ENCODE measurements at regions not wholly inside any gene's neighbourhood (a gene's known extent, or its start where the extent isn't known, plus 50 kb on each side); places are given as distances from the start of the nearest gene placed in this dataset.
A peak's percentile ranks its signal among the peaks of the same experiment; 100 is the strongest.

- Mint-ChIP-seq H3K4me1 (peaks cover 17% of the 10 kb centered on the region), H3K4me3 (no peak overlapping the region), H3K36me3 (ENCODE audit: low read depth) (peaks cover 39% of the 10 kb centered on the region), H3K27me3 (ENCODE audit: insufficient read depth, low read depth, poor library complexity) (peaks cover 17% of the 10 kb centered on the region), H3K9me3 (peaks cover 35% of the 10 kb centered on the region), H3K27ac (no peak overlapping the region)
- H3K79me2 ChIP-seq (replicated peaks; ENCODE audit: insufficient read depth), result no peaks in the 10 kb centered on the region
- TF ChIP-seq JUNB (IDR thresholded peaks at IDR 0.05; ENCODE audit: unreplicated experiment), result no peak
- TF ChIP-seq CREB1 (CRISPR knock-in tag; IDR thresholded peaks at IDR 0.05; ENCODE audit: low read depth), result no peak
- no peak for TF ChIP-seq ZNF114 (CRISPR knock-in tag; IDR thresholded peaks at IDR 0.05)
- TF ChIP-seq POLR2AphosphoS5 (IDR thresholded peaks at IDR 0.05; ENCODE audit: low read depth), result no peak
- no peak for TF ChIP-seq REST (IDR thresholded peaks at IDR 0.05; ENCODE audit: unreplicated experiment)
- no peak for TF ChIP-seq ETS1 (IDR thresholded peaks at IDR 0.05)
- no peak for TF ChIP-seq EZH2phosphoT487 (IDR thresholded peaks at IDR 0.05; ENCODE audit: unreplicated experiment)
- no peak for TF ChIP-seq STAT1 (IDR thresholded peaks at IDR 0.05; ENCODE audit: unreplicated experiment)
- TF ChIP-seq EZH2 (IDR thresholded peaks at IDR 0.05; ENCODE audit: low read depth, unreplicated experiment), result no peak
- no peak for TF ChIP-seq CTCF (conservative IDR thresholded peaks at IDR 0.05; ENCODE audit: low read depth in 2 of 2)
- no peak overlapping the region for H3K4me3 ChIP-seq
- H3K4me1 ChIP-seq (ENCODE audit: insufficient read depth), result peaks cover 15% of the 10 kb centered on the region
- peaks cover 5% of the 10 kb centered on the region; the same call in 1 of the 2 replicates for H3K9me2 ChIP-seq (ENCODE audit: insufficient read depth)
- H3F3A ChIP-seq (replicated peaks; ENCODE audit: low read depth), result no peaks in the 10 kb centered on the region
- H2AFZ ChIP-seq, result no peak overlapping the region
- no peak for DNase-seq (ENCODE audit: low spot score)
- no peak overlapping the region for H3K4me2 ChIP-seq
- ATAC-seq, result no peak
- no peaks in the 10 kb centered on the region for H3K27me3 ChIP-seq (ENCODE audit: insufficient read depth)
- no peak overlapping the region for H3K27ac ChIP-seq (ENCODE audit: low read depth)
- H4K20me1 ChIP-seq (replicated peaks; ENCODE audit: insufficient read depth), result no peaks in the 10 kb centered on the region
- H3K36me3 ChIP-seq (ENCODE audit: insufficient read depth), result no peaks in the 10 kb centered on the region
Observed at GRCh38 chr15:94843060-94843459, 611.7 kb downstream of the MCTP2 start.

GRCh38 chr15:94844198-94844537 is 612.8 kb downstream of the MCTP2 start:
- Mint-ChIP-seq H3K27me3 (ENCODE audit: insufficient read depth, low read depth, poor library complexity) (peaks cover 18% of the 10 kb centered on the region), H3K36me3 (ENCODE audit: low read depth) (peaks cover 39% of the 10 kb centered on the region), H3K4me1 (peaks cover 17% of the 10 kb centered on the region), H3K9me3 (peaks cover 42% of the 10 kb centered on the region), H3K27ac (no peak overlapping the region), H3K4me3 (peak overlapping the region; percentile 60; the same call in 2 of the 3 replicates)
- Histone ChIP-seq H2AFZ (no peak overlapping the region), H3K79me2 (replicated peaks; ENCODE audit: insufficient read depth) (no peaks in the 10 kb centered on the region), H4K20me1 (replicated peaks; ENCODE audit: insufficient read depth) (no peaks in the 10 kb centered on the region), H3K27me3 (ENCODE audit: insufficient read depth) (no peaks in the 10 kb centered on the region), H3F3A (replicated peaks; ENCODE audit: low read depth) (no peaks in the 10 kb centered on the region), H3K4me2 (peak overlapping the region; percentile 73), H3K36me3 (ENCODE audit: insufficient read depth) (no peaks in the 10 kb centered on the region), H3K4me1 (ENCODE audit: insufficient read depth) (peaks cover 15% of the 10 kb centered on the region), H3K27ac (ENCODE audit: low read depth) (no peak overlapping the region), H3K4me3 (peak overlapping the region; percentile 50), H3K9me2 (ENCODE audit: insufficient read depth) (peaks cover 5% of the 10 kb centered on the region; the same call in 1 of the 2 replicates)
- no peak for ATAC-seq
- DNase-seq (ENCODE audit: low spot score), result peak; percentile 1
- TF ChIP-seq ZNF462 (CRISPR knock-in tag; IDR thresholded peaks at IDR 0.05), result no peak
